Lower lobe of right lung (tissue), 2 donors: ENCODE measurements at regions not wholly inside any gene's neighbourhood (a gene's known extent, or its start where the extent isn't known, plus 50 kb on each side); places are given as distances from the start of the nearest gene placed in this dataset.

Experiments
- ATAC-seq, 2 donors: fragments of 200-7000 bp; cut with Tn5 transposase; one replicate each; pipeline ENCODE4 v1.9.1; 2020 to 2022; ENCODE audit warnings: mild to moderate bottlenecking in 2 of 2, moderate library complexity in 2 of 2
- DNase-seq: peaks from one replicate; pipeline ENCODE4 v3.0.0-alpha.2; 2020
- H3K27ac ChIP-seq: fragments of 200-600 bp; one replicate; pipeline ENCODE4 v1.8.0; 2022
- H3K27me3 ChIP-seq: fragments of 200-600 bp; one replicate; pipeline ENCODE4 v1.8.0; 2022; ENCODE audit warnings: low read depth
- H3K36me3 ChIP-seq: fragments of 200-600 bp; one replicate; pipeline ENCODE4 v1.8.0; 2022; ENCODE audit warnings: mild to moderate bottlenecking
- H3K4me1 ChIP-seq: fragments of 200-600 bp; one replicate; pipeline ENCODE4 v1.8.0; 2022
- H3K4me3 ChIP-seq: fragments of 200-600 bp; one replicate; pipeline ENCODE4 v1.8.0; 2022; ENCODE audit warnings: mild to moderate bottlenecking
- H3K9me3 ChIP-seq: fragments of 200-600 bp; one replicate; pipeline ENCODE4 v1.8.0; 2022
- intact Hi-C: fragments of 100-400 bp; cut with DNase I; formaldehyde crosslinking; loops from one replicate; pipeline ENCODE4 v1.11.0; 2022
- TF ChIP-seq, protein P1 (sequence below): fragments of 200-600 bp; IDR thresholded peaks from one replicate; pipeline ENCODE4 v1.8.0; 2022; ENCODE audit warnings: antibody characterized with exemption, mild to moderate bottlenecking
- donor health status: DM: no; HTN: yes; CAD: no; lungs with severe emphysema.

GRCh38 chr6:133827766-133828165 lies 61.1 kb upstream of the TCF21 start:
- TF ChIP-seq, protein P1, sequence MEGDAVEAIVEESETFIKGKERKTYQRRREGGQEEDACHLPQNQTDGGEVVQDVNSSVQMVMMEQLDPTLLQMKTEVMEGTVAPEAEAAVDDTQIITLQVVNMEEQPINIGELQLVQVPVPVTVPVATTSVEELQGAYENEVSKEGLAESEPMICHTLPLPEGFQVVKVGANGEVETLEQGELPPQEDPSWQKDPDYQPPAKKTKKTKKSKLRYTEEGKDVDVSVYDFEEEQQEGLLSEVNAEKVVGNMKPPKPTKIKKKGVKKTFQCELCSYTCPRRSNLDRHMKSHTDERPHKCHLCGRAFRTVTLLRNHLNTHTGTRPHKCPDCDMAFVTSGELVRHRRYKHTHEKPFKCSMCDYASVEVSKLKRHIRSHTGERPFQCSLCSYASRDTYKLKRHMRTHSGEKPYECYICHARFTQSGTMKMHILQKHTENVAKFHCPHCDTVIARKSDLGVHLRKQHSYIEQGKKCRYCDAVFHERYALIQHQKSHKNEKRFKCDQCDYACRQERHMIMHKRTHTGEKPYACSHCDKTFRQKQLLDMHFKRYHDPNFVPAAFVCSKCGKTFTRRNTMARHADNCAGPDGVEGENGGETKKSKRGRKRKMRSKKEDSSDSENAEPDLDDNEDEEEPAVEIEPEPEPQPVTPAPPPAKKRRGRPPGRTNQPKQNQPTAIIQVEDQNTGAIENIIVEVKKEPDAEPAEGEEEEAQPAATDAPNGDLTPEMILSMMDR: no peak

GRCh38 chr6:133833949-133834359 lies 55.0 kb upstream of the TCF21 start:
- intact Hi-C loops: no loop called here
- DNase-seq: no peak

More at GRCh38 chr6:133827766-133828165, 61.1 kb upstream of the TCF21 start:
- Histone ChIP-seq H3K9me3 (no peaks in the 10 kb centered on the region), H3K36me3 (no peaks in the 10 kb centered on the region), H3K4me1 (no peaks in the 10 kb centered on the region), H3K4me3 (no peak overlapping the region), H3K27ac (no peak overlapping the region), H3K27me3 (no peaks in the 10 kb centered on the region)
- ATAC-seq (no peak), DNase-seq (no peak)
- intact Hi-C loops: no loop called here

DNA sequence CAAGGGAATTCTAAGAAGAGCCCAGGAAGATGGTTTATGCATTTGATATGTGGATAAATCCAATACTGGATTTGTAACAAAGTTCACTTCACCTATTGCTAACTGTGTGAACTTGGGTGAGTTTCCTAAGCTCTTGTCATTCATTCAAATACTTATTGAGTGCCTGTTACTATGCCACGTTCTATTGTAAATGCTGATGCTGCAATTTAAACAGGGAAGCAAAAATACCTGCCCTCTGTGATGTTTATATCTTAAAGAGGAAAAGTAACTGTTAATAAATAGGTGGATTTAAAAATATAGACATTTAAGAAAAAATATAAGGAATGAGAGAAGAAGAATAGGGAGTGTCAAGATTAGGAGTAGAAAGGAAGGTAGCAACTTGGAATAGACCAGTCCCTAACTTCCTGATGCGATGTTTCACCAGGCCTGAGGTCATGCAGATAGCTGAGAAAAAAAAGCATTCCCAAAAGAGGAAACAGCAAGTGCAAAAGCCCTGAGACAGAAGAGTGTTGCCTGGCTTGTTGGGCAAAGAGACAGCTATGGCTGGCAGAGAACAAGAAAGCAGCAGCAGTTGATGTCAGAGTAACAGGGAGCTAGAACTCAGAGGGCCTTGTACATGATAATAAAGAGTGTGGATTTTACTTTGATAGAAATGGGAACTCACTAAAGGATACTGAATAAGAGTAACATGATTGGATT lies 54.3 kb upstream of the TCF21 start:
- no peak overlapping the region for H3K4me3 ChIP-seq
- intact Hi-C loops: no loop called here
- no peaks in the 10 kb centered on the region for H3K9me3 ChIP-seq
- no peaks in the 10 kb centered on the region for H3K4me1 ChIP-seq
- DNase-seq (no peak), ATAC-seq (no peak)
- no peak overlapping the region for H3K27ac ChIP-seq
- no peaks in the 10 kb centered on the region for H3K27me3 ChIP-seq
- TF ChIP-seq, protein P1: no peak
- no peaks in the 10 kb centered on the region for H3K36me3 ChIP-seq

More at GRCh38 chr6:133833949-133834359, 55.0 kb upstream of the TCF21 start:
- Histone ChIP-seq H3K4me3 (no peak overlapping the region), H3K9me3 (no peaks in the 10 kb centered on the region), H3K27ac (no peak overlapping the region), H3K27me3 (no peaks in the 10 kb centered on the region), H3K4me1 (no peaks in the 10 kb centered on the region), H3K36me3 (no peaks in the 10 kb centered on the region)
- TF ChIP-seq, protein P1: no peak
- no peak for ATAC-seq

- DNase-seq (no peak), ATAC-seq (no peak)
- Histone ChIP-seq H3K36me3 (no peaks in the 10 kb centered on the region), H3K4me3 (no peak overlapping the region), H3K4me1 (no peaks in the 10 kb centered on the region), H3K27me3 (no peaks in the 10 kb centered on the region), H3K9me3 (no peaks in the 10 kb centered on the region), H3K27ac (no peak overlapping the region)
- TF ChIP-seq, protein P1: no peak
- intact Hi-C loops: no loop called here
These were observed 53.0 kb upstream of the TCF21 start for GRCh38 chr6:133835901-133836300.

DNA sequence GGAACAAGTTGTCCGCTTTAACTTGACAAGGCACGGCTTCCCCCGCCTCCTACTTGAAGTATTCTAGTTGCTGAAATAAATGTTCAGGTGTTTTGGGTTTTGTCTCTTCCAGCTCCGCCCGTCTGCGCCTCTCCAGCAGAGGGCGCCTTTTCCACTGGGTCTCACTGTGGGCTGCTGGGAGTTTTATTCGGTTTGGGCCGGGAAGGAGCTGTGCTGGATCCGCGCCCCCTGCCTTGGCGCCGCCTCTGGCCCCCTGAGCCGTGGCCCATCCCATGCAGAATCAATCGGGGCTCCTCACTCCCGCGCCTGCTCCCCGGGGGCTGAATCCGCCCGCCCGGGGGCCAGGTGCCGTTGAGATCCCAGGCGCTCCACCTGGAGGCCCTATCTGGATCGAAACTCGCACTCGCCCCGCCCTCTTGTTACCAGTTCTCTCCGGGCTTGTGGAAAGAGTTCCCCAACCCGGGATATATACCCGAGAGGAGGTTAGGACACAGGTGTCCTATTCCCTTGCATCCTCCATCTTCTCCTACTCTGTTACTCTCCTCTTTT lies 51.0 kb upstream of the TCF21 start:
- peak; percentile 78 for DNase-seq
- peak overlapping the region; percentile 50 for H3K4me3 ChIP-seq
- intact Hi-C loops: no loop called here

More for the DNA sequence above, 51.0 kb upstream of the TCF21 start:
- H3K36me3 ChIP-seq: no peaks in the 10 kb centered on the region
- TF ChIP-seq, protein P1: peak; percentile 72
- peak; percentile 92 to 95 for ATAC-seq
- H3K27ac ChIP-seq: no peak overlapping the region
- no peaks in the 10 kb centered on the region for H3K9me3 ChIP-seq
- no peaks in the 10 kb centered on the region for H3K4me1 ChIP-seq
- no peaks in the 10 kb centered on the region for H3K27me3 ChIP-seq
